ENCODE measurements at regions not wholly inside any gene's neighbourhood (a gene's known extent, or its start where the extent isn't known, plus 50 kb on each side); places are given as distances from the start of the nearest gene placed in this dataset.

DNA sequence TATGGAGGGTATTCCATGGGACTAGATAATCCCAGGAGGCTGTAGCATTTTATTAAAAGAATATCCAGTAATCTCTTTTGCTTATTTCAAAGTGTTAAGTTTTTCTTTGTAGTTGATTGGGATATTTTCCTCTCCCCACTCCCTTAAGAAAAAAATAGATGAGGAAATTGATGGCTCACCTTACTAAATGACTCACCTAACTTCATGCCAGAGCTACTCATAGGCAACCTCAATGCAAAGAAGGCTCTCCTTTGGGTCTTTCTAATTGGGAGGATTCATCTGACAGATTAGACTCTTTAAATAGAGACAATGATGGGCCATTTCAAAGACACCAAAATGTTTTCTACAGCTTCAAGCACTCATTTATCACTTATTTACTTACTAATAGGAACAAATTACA lies 528.5 kb upstream of the BTBD3 start:
- TF ChIP-seq JUND (IDR thresholded peaks at IDR 0.05) = no peak
- no peak for TF ChIP-seq EP300 (IDR thresholded peaks at IDR 0.05; ENCODE audit: borderline replicate concordance in 1 of 2, low read depth in 1 of 2, low read length in 1 of 2)
- TF ChIP-seq TAF1 (IDR thresholded peaks at IDR 0.05; ENCODE audit: borderline replicate concordance, low read depth, low read length) = no peak
- TF ChIP-seq SMC3 (IDR thresholded peaks at IDR 0.05; ENCODE audit: low read depth, low read length) = no peak
- no peak for TF ChIP-seq FOXJ3 (CRISPR knock-in tag; IDR thresholded peaks at IDR 0.05)
- TF ChIP-seq, protein P1, sequence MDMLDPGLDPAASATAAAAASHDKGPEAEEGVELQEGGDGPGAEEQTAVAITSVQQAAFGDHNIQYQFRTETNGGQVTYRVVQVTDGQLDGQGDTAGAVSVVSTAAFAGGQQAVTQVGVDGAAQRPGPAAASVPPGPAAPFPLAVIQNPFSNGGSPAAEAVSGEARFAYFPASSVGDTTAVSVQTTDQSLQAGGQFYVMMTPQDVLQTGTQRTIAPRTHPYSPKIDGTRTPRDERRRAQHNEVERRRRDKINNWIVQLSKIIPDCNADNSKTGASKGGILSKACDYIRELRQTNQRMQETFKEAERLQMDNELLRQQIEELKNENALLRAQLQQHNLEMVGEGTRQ (IDR thresholded peaks at IDR 0.05; ENCODE audit: borderline replicate concordance, low read depth, low read length) = no peak
- TF ChIP-seq RFX5 (IDR thresholded peaks at IDR 0.05; ENCODE audit: low read length) = no peak
- no peak for TF ChIP-seq NFIC (IDR thresholded peaks at IDR 0.05; ENCODE audit: borderline replicate concordance)
- no peak for TF ChIP-seq FOXM1 (IDR thresholded peaks at IDR 0.05; ENCODE audit: low read depth)
- TF ChIP-seq, protein P2, sequence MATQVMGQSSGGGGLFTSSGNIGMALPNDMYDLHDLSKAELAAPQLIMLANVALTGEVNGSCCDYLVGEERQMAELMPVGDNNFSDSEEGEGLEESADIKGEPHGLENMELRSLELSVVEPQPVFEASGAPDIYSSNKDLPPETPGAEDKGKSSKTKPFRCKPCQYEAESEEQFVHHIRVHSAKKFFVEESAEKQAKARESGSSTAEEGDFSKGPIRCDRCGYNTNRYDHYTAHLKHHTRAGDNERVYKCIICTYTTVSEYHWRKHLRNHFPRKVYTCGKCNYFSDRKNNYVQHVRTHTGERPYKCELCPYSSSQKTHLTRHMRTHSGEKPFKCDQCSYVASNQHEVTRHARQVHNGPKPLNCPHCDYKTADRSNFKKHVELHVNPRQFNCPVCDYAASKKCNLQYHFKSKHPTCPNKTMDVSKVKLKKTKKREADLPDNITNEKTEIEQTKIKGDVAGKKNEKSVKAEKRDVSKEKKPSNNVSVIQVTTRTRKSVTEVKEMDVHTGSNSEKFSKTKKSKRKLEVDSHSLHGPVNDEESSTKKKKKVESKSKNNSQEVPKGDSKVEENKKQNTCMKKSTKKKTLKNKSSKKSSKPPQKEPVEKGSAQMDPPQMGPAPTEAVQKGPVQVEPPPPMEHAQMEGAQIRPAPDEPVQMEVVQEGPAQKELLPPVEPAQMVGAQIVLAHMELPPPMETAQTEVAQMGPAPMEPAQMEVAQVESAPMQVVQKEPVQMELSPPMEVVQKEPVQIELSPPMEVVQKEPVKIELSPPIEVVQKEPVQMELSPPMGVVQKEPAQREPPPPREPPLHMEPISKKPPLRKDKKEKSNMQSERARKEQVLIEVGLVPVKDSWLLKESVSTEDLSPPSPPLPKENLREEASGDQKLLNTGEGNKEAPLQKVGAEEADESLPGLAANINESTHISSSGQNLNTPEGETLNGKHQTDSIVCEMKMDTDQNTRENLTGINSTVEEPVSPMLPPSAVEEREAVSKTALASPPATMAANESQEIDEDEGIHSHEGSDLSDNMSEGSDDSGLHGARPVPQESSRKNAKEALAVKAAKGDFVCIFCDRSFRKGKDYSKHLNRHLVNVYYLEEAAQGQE (IDR thresholded peaks at IDR 0.05; ENCODE audit: low read depth, low read length) = no peak
- TF ChIP-seq EZH2phosphoT487 (IDR thresholded peaks at IDR 0.05; ENCODE audit: borderline replicate concordance, low read depth) = no peak
- TF ChIP-seq TEAD4 (IDR thresholded peaks at IDR 0.05; ENCODE audit: borderline replicate concordance, insufficient read depth) = no peak
- TF ChIP-seq, protein P3, sequence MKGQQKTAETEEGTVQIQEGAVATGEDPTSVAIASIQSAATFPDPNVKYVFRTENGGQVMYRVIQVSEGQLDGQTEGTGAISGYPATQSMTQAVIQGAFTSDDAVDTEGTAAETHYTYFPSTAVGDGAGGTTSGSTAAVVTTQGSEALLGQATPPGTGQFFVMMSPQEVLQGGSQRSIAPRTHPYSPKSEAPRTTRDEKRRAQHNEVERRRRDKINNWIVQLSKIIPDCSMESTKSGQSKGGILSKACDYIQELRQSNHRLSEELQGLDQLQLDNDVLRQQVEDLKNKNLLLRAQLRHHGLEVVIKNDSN (IDR thresholded peaks at IDR 0.05; ENCODE audit: borderline replicate concordance, low read depth) = no peak
- TF ChIP-seq, protein P4, sequence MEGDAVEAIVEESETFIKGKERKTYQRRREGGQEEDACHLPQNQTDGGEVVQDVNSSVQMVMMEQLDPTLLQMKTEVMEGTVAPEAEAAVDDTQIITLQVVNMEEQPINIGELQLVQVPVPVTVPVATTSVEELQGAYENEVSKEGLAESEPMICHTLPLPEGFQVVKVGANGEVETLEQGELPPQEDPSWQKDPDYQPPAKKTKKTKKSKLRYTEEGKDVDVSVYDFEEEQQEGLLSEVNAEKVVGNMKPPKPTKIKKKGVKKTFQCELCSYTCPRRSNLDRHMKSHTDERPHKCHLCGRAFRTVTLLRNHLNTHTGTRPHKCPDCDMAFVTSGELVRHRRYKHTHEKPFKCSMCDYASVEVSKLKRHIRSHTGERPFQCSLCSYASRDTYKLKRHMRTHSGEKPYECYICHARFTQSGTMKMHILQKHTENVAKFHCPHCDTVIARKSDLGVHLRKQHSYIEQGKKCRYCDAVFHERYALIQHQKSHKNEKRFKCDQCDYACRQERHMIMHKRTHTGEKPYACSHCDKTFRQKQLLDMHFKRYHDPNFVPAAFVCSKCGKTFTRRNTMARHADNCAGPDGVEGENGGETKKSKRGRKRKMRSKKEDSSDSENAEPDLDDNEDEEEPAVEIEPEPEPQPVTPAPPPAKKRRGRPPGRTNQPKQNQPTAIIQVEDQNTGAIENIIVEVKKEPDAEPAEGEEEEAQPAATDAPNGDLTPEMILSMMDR (IDR thresholded peaks at IDR 0.05) = no peak
- no peak for TF ChIP-seq MXI1 (IDR thresholded peaks at IDR 0.05; ENCODE audit: low read depth, low read length)
- TF ChIP-seq MEF2A (IDR thresholded peaks at IDR 0.05; ENCODE audit: borderline replicate concordance, low read depth) = no peak
- ChIA-PET POLR2A (no interaction called here), CTCF (interaction anchor here (0.9 kb wide), 1 partner anchor 10 kb away, joined by 3 read pairs; no protein-coding TSS in a partner anchor)
- Histone ChIP-seq H3K36me3 (replicated peaks in 1 of 2; ENCODE audit: control insufficient read depth in 1 of 2, insufficient read depth in 2 of 2, low read length in 1 of 2) (no peaks in the 10 kb centered on the region), H3K27ac (ENCODE audit: low read depth in 2 of 2, low read length in 1 of 2) (no peak overlapping the region), H3K4me2 (no peak overlapping the region), H3K79me2 (ENCODE audit: insufficient read depth) (no peaks in the 10 kb centered on the region), H3K9me2 (no peaks in the 10 kb centered on the region), H2AFZ (ENCODE audit: low read depth) (no peak overlapping the region), H3K4me1 (ENCODE audit: control insufficient read depth in 1 of 2, insufficient read depth in 2 of 2, low read depth in 1 of 2, low read length in 1 of 2) (no peaks in the 10 kb centered on the region), H3F3A (replicated peaks; ENCODE audit: insufficient read depth) (peaks cover 7% of the 10 kb centered on the region), H3K9me3 (no peaks in the 10 kb centered on the region), H3K9ac (no peak overlapping the region), H4K20me1 (ENCODE audit: insufficient read depth) (no peaks in the 10 kb centered on the region), H3K4me3 (ENCODE audit: low read depth in 2 of 2, low read length in 1 of 2) (no peak overlapping the region), H3K27me3 (ENCODE audit: insufficient read depth) (no peaks in the 10 kb centered on the region)
- DNase-seq = no peak
